ES-I3 (cell line): ENCODE measurements at regions not wholly inside any gene's neighbourhood (a gene's known extent, or its start where the extent isn't known, plus 50 kb on each side); places are given as distances from the start of the nearest gene placed in this dataset.

Source experiments
- H3K36me3 ChIP-seq: 2 replicates; pipeline ENCODE4 v1.6.1; 2013; ENCODE audit warnings: mild to moderate bottlenecking, low read length, control low read depth, moderate library complexity; ENCODE audit not compliant: insufficient read depth
- H3K4me1 ChIP-seq: 2 replicates; pipeline ENCODE4 v1.6.1; 2013; ENCODE audit warnings: mild to moderate bottlenecking, control low read depth, low read length; ENCODE audit not compliant: insufficient read depth
- H3K9ac ChIP-seq: 2 replicates; pipeline ENCODE4 v1.6.1; 2013; ENCODE audit warnings: low read depth, mild to moderate bottlenecking, low read length, moderate library complexity
- H3K9me3 ChIP-seq: 2 replicates; pipeline ENCODE4 v1.6.1; 2013; ENCODE audit warnings: mild to moderate bottlenecking, low read length, moderate library complexity; ENCODE audit not compliant: control insufficient read depth, insufficient read depth

DNA sequence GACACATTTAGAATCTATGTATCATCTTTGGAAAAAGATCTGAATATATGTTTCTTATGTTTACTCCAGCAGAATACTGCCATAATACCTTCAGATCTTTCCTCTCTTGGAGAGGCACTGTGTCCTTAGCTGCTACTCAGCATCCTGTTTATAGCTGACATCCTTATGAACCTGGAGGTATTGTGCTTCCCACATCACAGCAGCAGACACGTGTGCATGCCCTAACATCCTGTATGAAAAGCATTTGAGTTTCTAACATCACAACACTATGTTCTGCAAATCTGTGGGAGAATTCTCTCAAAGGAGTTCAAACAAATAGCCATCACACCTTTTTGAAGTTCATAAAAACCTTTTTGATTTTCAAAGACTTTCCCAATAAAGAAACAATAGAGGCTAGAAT is 216.0 kb downstream of the GJA1 start:
- Histone ChIP-seq H3K9me3 (no peaks in the 10 kb centered on the region), H3K36me3 (no peaks in the 10 kb centered on the region; the same call in 1 of the 2 replicates), H3K9ac (no peak overlapping the region), H3K4me1 (peaks cover 13% of the 10 kb centered on the region; the same call in 1 of the 2 replicates)

DNA sequence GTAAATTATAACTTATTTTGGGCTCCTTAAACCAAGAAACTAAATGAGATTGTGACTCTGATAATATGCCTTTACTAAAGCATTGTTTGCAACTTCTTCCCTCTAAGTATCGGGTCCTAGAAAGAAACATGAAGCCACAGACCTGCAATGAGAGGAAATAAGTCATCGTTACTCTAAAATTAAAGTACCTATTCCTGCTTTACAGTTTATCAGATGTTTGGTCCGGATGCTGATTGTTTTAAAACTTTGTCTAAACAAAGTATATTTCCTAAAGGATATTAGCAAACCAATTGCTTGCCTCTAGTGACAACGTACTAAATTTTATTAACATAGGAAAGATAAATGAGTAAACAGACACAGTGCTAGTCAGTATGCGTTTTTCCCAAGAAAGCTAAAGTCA is 216.8 kb downstream of the GJA1 start:
- no peak overlapping the region for H3K9ac ChIP-seq
- H3K36me3 ChIP-seq = no peaks in the 10 kb centered on the region; the same call in 1 of the 2 replicates
- peaks cover 13% of the 10 kb centered on the region; the same call in 1 of the 2 replicates for H3K4me1 ChIP-seq
- no peaks in the 10 kb centered on the region for H3K9me3 ChIP-seq

DNA sequence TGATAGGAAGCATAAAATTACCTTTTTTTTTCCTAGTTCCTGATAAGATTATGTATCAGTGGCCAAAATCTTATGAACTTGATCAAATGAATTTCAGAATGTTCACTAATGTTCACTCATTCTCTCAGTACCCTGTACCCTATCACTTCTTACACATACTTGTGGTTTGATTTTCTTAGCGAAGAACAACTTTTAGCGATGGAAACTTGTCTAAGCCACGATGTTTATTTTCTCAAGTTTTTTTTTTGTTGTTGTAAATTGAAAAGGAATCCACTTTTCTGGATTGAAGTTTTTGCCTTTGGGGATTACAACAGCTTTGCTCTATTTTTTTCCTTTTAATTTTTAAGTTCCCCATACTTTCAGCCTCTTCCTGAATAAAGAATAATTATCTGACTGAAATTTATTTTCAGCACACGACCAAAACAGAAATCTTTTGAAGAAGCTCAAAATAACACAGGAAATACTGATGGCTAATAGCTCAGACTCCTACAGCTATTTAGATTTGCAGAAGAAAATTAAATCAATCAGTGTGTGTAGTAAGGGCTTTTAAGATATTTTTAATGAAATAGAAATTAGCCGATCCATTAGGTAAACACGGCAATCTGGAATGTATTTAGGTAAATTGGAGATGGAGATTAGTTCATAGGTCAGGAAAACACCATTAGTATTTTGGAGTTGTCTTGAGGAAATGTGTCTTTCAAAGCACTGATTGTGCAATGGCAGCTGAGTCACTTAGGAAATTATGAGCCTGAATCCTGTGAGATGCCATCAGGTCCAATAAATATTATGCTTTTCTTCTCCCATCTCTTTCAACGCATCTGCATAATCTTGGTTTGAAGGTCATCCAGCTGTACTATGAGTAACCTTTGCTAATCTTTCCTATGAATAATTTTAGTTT is 217.5 kb downstream of the GJA1 start:
- Histone ChIP-seq H3K4me1 (peaks cover 13% of the 10 kb centered on the region; the same call in 1 of the 2 replicates), H3K36me3 (no peaks in the 10 kb centered on the region; the same call in 1 of the 2 replicates), H3K9ac (no peak overlapping the region), H3K9me3 (no peaks in the 10 kb centered on the region)

DNA sequence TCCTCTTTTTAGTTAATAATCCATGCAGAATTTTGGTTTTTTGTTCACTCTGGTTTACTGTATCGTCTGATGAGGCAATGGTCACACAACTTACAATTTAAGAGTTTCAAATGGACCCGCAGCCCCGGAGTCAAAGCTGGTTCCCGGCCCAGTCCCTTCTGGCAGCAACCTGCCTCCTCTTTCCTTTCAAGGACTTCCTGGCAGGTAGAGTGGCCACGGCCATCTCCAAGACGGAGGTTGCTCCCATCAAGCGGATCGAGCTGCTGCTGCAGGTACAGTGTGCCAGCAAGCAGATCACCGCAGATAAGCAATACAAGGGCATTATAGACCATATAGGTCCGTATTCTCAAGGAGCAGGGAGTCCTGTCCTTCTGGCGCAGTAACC is 218.2 kb downstream of the GJA1 start:
- no peaks in the 10 kb centered on the region; the same call in 1 of the 2 replicates for H3K36me3 ChIP-seq
- no peaks in the 10 kb centered on the region for H3K9me3 ChIP-seq
- peaks cover 13% of the 10 kb centered on the region; the same call in 1 of the 2 replicates for H3K4me1 ChIP-seq
- H3K9ac ChIP-seq = no peak overlapping the region

DNA sequence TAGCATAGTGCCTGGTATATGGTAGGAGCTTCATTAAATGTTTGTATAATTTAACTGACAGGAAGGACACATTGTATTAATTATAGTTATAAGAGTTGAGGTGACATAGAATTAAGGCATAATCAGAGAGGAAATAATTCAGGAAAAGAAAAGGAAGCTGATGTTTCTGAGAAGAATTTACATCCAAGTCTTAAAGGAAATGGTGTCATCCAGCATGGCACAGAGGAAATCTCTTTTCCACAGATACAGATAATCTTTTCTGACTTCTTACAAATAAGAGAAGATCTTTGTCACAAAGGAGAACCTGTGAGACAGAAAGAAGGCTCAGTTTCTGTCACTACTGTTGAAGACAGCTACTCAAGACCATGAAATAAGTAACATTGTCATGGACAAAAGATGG is 222.5 kb downstream of the GJA1 start:
- Histone ChIP-seq H3K9ac (no peak overlapping the region), H3K4me1 (no peaks in the 10 kb centered on the region), H3K36me3 (no peaks in the 10 kb centered on the region; the same call in 1 of the 2 replicates), H3K9me3 (no peaks in the 10 kb centered on the region)

DNA sequence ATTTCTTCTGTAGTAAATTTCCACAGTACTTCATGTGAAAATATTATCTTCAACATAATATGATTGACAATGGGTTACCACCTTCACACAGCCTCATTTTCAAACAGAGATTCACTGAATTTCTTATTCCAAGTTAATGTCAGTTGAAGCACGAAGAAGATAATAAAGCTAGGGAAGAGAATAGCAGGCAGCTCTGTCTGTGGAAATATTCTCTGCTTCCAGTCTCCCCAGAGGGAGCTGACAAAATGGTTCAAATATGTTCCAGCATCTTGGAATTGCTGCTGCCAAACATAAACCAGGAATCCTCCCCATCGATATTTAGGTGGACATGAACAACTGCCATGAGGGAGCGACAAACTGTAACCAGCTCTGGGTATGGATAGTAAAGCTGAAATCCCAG is 224.8 kb downstream of the GJA1 start:
- no peaks in the 10 kb centered on the region for H3K9me3 ChIP-seq
- H3K9ac ChIP-seq = no peak overlapping the region
- no peaks in the 10 kb centered on the region; the same call in 1 of the 2 replicates for H3K36me3 ChIP-seq
- no peaks in the 10 kb centered on the region for H3K4me1 ChIP-seq

DNA sequence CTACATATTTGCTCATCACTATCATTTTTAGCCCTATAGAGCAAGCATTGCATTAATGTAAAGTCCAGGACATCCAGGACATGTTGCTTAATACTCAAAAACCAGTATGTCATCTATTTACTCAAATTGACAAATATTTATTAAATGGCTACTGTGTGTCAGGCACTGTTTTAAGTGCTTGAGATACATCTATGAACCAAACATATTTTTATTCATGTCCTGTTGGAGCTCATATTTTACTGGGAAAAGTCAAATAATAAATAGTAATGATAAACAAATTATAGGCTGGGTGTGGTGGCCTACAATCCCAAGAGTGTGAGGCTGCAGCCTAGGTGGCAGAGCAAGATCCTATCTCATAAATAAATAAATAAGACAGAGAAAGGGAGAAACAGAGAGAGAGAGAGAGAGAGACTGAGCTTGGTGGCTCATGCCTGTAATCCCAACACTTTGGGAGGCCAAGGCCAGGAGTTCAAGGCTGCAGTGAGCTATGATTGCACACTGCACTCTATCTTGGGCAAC is 227.9 kb downstream of the GJA1 start:
- Histone ChIP-seq H3K36me3 (no peaks in the 10 kb centered on the region), H3K4me1 (no peaks in the 10 kb centered on the region), H3K9ac (no peak overlapping the region), H3K9me3 (no peaks in the 10 kb centered on the region; the same call in 1 of the 2 replicates)

DNA sequence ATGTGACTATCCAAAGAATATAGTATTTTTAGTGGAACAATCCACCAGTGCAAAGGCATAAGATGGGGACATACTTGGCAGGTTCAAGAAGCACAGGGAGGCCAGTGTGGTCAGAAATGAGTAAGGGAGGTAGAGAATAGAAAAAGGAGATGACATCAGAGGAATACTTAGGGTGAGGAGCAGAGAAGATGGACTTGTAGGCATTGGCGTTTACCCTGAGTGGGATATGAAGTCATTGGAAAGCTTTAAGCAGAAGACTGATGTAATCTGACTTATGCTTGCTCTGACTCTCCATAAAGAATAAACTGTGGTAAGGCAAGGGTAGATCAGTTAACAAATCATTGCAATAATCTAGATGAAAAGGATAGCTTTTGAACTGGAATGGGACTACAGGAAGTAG is 228.7 kb downstream of the GJA1 start:
- H3K36me3 ChIP-seq = no peaks in the 10 kb centered on the region
- no peaks in the 10 kb centered on the region for H3K4me1 ChIP-seq
- H3K9me3 ChIP-seq = no peaks in the 10 kb centered on the region; the same call in 1 of the 2 replicates

DNA sequence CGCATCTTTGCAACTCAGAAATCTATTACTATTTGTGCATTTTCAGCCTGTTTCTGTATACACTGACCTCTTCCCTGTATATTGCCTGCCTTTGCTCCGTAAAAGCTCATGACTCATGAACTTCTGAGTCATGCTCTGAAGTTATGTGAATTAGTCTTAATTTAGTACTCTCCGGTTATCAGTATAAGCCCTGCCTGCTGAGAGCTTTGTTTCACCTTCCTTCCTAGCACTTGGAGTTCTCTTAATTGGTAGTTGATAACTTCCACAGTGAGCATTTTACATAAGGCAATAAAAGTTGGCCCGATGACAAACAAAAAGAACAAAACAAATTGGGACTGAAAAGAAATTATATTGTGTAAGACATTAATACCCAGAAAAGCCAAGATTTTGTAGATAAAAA is 231.4 kb downstream of the GJA1 start:
- Histone ChIP-seq H3K4me1 (no peaks in the 10 kb centered on the region), H3K9ac (no peak overlapping the region), H3K36me3 (no peaks in the 10 kb centered on the region), H3K9me3 (no peaks in the 10 kb centered on the region; the same call in 1 of the 2 replicates)

More for the DNA sequence above, 228.7 kb downstream of the GJA1 start:
- no peak overlapping the region for H3K9ac ChIP-seq

DNA sequence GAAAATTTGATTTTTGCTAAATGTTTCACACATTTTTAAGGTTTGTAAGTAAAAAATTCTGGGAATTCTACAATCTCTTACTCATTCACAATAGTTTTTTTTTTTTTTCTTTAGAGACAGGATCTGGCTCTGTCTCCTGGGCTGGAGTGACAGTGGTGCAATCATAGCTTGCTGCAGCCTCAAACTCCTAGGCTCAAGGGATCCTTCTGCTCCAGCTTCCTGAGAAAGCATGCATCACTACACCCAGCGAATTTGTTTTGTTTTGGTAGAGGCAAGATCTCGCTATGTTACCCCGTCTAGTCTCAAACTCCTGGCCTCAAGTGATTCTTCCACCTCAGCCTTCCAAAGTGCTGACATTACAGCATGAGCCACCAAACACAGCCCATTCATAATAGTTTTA is 232.8 kb downstream of the GJA1 start:
- H3K9ac ChIP-seq = no peak overlapping the region
- H3K36me3 ChIP-seq = no peaks in the 10 kb centered on the region
- no peaks in the 10 kb centered on the region; the same call in 1 of the 2 replicates for H3K9me3 ChIP-seq
- no peaks in the 10 kb centered on the region for H3K4me1 ChIP-seq

DNA sequence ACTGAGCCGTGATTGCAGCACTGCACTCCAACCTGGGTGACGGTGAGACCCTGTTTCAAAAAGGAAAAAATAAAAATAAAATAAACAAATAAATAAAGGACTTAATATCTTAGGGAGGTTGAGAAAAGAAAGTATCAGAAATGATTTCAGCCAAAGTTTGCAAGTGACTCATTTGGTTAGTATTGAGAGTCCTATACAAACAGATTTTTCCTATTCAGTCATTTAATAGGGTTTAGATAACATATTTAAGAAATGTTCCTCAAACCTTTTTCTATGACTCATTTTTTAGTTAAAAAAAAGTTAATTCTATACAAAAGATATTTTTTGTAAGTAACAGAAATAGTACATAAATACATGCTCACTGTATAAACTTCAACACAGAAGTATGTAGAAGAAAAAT is 235.1 kb downstream of the GJA1 start:
- H3K9ac ChIP-seq = no peak overlapping the region
- no peaks in the 10 kb centered on the region for H3K36me3 ChIP-seq
- H3K9me3 ChIP-seq = no peaks in the 10 kb centered on the region; the same call in 1 of the 2 replicates

DNA sequence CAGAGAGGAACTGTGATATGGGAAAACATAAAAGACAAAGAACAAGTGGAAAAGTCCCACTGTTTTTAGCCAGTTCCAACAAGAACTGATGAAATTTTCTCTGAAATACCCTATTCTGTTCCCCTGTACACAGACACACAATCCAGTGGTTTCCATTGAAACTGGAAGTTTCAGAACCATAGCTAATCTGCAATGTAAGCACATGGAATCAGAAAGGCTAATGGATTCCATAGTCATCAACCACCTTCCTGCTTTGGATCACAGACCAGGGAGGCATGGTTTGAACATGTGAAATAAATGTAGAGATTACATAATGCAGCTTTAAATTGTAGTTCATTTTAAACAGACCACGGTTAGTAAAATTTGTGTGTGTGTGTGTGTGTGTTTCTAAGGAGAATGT is 242.1 kb downstream of the GJA1 start:
- H3K4me1 ChIP-seq = no peaks in the 10 kb centered on the region
- H3K9me3 ChIP-seq = no peaks in the 10 kb centered on the region
- no peaks in the 10 kb centered on the region for H3K36me3 ChIP-seq
- H3K9ac ChIP-seq = no peak overlapping the region

More for the DNA sequence above, 235.1 kb downstream of the GJA1 start:
- no peaks in the 10 kb centered on the region for H3K4me1 ChIP-seq

DNA sequence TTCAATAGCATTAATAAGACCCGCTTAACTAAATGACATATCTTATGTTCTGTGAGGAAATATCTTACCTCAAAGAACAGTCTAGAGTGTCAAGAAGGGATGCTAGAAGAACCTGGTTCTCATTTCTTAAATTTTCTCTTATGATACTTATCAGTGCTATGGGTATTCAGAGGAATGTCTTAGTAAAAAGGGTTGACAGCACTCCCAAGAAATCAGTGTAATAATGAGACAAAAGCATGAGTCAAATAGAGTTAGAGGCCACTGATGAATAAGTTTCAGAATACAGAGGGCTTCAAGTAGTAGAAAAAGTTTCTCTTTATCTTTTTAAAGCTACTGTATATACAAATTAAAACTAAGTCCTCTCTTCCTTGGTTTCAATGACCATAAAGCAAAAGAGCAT is 242.8 kb downstream of the GJA1 start:
- Histone ChIP-seq H3K4me1 (no peaks in the 10 kb centered on the region), H3K9ac (no peak overlapping the region), H3K36me3 (no peaks in the 10 kb centered on the region), H3K9me3 (no peaks in the 10 kb centered on the region; the same call in 1 of the 2 replicates)

DNA sequence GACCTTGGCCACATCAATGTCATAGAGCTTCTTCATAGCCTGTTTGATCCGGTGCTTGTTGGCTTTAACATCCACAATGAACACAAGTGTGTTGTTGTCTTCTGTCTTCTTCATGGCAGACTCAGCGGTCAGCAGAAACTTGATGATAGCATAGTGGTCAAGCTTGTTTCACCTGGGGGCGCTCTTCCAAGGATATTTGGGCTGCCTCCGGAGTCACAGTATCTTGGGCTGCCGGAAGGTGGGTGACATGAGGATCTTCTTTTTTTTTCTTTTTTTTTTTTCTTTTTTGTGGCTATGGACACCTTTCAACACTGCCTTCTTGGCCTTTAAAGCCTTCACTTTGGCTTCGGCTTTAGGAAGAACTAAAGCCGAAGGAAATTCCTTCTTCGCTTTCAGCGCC is 244.6 kb downstream of the GJA1 start:
- no peaks in the 10 kb centered on the region for H3K4me1 ChIP-seq
- no peak overlapping the region for H3K9ac ChIP-seq
- no peaks in the 10 kb centered on the region for H3K36me3 ChIP-seq
- H3K9me3 ChIP-seq = no peaks in the 10 kb centered on the region; the same call in 1 of the 2 replicates

DNA sequence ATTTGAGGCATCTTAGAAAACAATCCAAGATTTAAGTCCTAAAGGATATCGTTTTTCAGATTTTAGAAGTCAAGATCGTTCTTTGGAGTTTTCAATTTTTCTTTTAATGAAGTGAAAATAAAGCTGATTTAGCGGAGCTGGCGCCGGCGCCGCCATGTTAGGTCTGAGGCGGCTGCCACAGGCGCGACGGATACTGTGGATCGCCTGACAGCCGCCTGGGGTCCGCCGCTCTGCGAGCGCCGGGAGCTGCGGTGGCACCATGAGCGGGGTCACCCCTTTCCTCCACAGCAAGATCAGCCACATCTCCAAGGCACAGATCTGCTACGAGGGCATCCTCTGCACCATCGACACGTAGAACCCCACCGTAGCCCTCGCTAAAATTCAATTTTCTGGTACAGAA is 247.2 kb downstream of the GJA1 start:
- no peaks in the 10 kb centered on the region; the same call in 1 of the 2 replicates for H3K9me3 ChIP-seq
- H3K36me3 ChIP-seq = no peaks in the 10 kb centered on the region
- no peak overlapping the region for H3K9ac ChIP-seq
- H3K4me1 ChIP-seq = no peaks in the 10 kb centered on the region
